ENCODE measurements at regions not wholly inside any gene's neighbourhood (a gene's known extent, or its start where the extent isn't known, plus 50 kb on each side); places are given as distances from the start of the nearest gene placed in this dataset.

DNA sequence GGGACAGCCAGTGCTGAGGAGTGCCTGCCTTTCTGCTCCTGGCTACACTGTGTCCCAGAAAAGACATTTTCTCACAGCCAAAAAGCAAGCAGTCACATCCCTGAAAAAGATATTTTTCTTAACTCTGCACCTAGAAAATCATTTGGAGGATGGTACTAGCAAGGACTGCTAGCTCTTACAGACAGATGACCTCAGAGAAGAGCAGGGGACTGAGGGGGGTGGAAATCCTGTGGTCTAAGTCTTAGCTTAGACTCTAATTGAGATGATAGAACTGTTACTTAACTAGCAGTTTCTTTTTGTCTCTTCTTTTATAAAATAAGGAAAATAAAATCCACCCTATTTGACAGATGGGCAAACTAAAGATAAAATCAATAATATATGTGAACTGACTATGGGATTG lies 152.8 kb downstream of the TMEM200A start:
- TF ChIP-seq, protein P1, sequence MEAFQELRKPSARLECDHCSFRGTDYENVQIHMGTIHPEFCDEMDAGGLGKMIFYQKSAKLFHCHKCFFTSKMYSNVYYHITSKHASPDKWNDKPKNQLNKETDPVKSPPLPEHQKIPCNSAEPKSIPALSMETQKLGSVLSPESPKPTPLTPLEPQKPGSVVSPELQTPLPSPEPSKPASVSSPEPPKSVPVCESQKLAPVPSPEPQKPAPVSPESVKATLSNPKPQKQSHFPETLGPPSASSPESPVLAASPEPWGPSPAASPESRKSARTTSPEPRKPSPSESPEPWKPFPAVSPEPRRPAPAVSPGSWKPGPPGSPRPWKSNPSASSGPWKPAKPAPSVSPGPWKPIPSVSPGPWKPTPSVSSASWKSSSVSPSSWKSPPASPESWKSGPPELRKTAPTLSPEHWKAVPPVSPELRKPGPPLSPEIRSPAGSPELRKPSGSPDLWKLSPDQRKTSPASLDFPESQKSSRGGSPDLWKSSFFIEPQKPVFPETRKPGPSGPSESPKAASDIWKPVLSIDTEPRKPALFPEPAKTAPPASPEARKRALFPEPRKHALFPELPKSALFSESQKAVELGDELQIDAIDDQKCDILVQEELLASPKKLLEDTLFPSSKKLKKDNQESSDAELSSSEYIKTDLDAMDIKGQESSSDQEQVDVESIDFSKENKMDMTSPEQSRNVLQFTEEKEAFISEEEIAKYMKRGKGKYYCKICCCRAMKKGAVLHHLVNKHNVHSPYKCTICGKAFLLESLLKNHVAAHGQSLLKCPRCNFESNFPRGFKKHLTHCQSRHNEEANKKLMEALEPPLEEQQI (IDR thresholded peaks at IDR 0.05), result no peak
- TF ChIP-seq, protein P2, sequence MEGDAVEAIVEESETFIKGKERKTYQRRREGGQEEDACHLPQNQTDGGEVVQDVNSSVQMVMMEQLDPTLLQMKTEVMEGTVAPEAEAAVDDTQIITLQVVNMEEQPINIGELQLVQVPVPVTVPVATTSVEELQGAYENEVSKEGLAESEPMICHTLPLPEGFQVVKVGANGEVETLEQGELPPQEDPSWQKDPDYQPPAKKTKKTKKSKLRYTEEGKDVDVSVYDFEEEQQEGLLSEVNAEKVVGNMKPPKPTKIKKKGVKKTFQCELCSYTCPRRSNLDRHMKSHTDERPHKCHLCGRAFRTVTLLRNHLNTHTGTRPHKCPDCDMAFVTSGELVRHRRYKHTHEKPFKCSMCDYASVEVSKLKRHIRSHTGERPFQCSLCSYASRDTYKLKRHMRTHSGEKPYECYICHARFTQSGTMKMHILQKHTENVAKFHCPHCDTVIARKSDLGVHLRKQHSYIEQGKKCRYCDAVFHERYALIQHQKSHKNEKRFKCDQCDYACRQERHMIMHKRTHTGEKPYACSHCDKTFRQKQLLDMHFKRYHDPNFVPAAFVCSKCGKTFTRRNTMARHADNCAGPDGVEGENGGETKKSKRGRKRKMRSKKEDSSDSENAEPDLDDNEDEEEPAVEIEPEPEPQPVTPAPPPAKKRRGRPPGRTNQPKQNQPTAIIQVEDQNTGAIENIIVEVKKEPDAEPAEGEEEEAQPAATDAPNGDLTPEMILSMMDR (IDR thresholded peaks at IDR 0.05 in 2 of 3, conservative IDR thresholded peaks at IDR 0.05 in 1 of 3; ENCODE audit: insufficient read depth in 2 of 3, low read depth in 1 of 3, low read length in 3 of 3), result no peak
- no peak for TF ChIP-seq SMARCC2 (IDR thresholded peaks at IDR 0.05; ENCODE audit: low read depth)
- TF ChIP-seq EP300 (IDR thresholded peaks at IDR 0.05; ENCODE audit: low read length), result no peak
- no peak for TF ChIP-seq ATF7 (IDR thresholded peaks at IDR 0.05)
- TF ChIP-seq POLR2A (conservative IDR thresholded peaks at IDR 0.05), result no peak
